CD4-positive, alpha-beta T cell treated with Interleukin-17A for 4 hours (primary cell): ENCODE measurements at regions not wholly inside any gene's neighbourhood (a gene's known extent, or its start where the extent isn't known, plus 50 kb on each side); places are given as distances from the start of the nearest gene placed in this dataset.
"Not testable (repeated sequence)": the region's sequence is repeated elsewhere in the genome, so short reads cannot be mapped to it uniquely, and the experiment has no call there.

Experiments
- DNase-seq: peaks from one replicate; pipeline ENCODE4 v3.0.0-alpha.2; 2020; ENCODE audit warnings: mixed read lengths

- no peak for DNase-seq
Measured at GRCh38 chr4:159552979-159553768, 450.3 kb downstream of the RAPGEF2 start.

- no peak for DNase-seq
Measured at GRCh38 chr4:159555873-159556272, 453.0 kb downstream of the RAPGEF2 start.

GRCh38 chr4:159562366-159562765 is 459.5 kb downstream of the RAPGEF2 start:
- no peak for DNase-seq

GRCh38 chr4:159563257-159563656 is 460.4 kb downstream of the RAPGEF2 start:
- no peak for DNase-seq

- no peak for DNase-seq
Measured at GRCh38 chr4:159564615-159565014, 461.7 kb downstream of the RAPGEF2 start.

- DNase-seq, result no peak
Measured at GRCh38 chr4:159566786-159567185, 463.9 kb downstream of the RAPGEF2 start.

- no peak for DNase-seq
Measured at GRCh38 chr4:159577241-159577640, 474.4 kb downstream of the RAPGEF2 start.

GRCh38 chr4:159582685-159583084 is 479.8 kb downstream of the RAPGEF2 start:
- DNase-seq, result no peak

GRCh38 chr4:159592898-159593556 is 490.1 kb downstream of the RAPGEF2 start:
- no peak for DNase-seq

GRCh38 chr4:159593681-159594080 is 490.8 kb downstream of the RAPGEF2 start:
- no peak for DNase-seq

GRCh38 chr4:159594576-159594975 is 491.7 kb downstream of the RAPGEF2 start:
- DNase-seq, result no peak

GRCh38 chr4:159595101-159595500 is 492.2 kb downstream of the RAPGEF2 start:
- DNase-seq, result not testable (repeated sequence)

GRCh38 chr4:159598602-159599001 is 495.7 kb downstream of the RAPGEF2 start:
- no peak for DNase-seq

GRCh38 chr4:159600061-159600460 is 497.2 kb downstream of the RAPGEF2 start:
- DNase-seq, result no peak

- DNase-seq, result no peak
Measured at GRCh38 chr4:159604781-159605180, 501.9 kb downstream of the RAPGEF2 start.

- DNase-seq, result no peak
Measured at GRCh38 chr4:159606835-159607234, 504.0 kb downstream of the RAPGEF2 start.

- DNase-seq, result no peak
Measured at GRCh38 chr4:159607809-159608208, 504.9 kb downstream of the RAPGEF2 start.

- DNase-seq, result no peak
Measured at GRCh38 chr4:159608436-159608835, 505.6 kb downstream of the RAPGEF2 start.

- no peak for DNase-seq
Measured at GRCh38 chr4:159632031-159632430, 529.2 kb downstream of the RAPGEF2 start.

GRCh38 chr4:159639671-159640323 is 536.9 kb downstream of the RAPGEF2 start:
- no peak for DNase-seq

GRCh38 chr4:159649237-159649636 is 546.4 kb downstream of the RAPGEF2 start:
- DNase-seq, result no peak

GRCh38 chr4:159652871-159653270 is 550.0 kb downstream of the RAPGEF2 start:
- DNase-seq, result no peak

GRCh38 chr4:159655547-159655946 is 552.7 kb downstream of the RAPGEF2 start:
- no peak for DNase-seq

GRCh38 chr4:159669094-159669493 is 566.2 kb downstream of the RAPGEF2 start:
- no peak for DNase-seq
